ENCODE measurements at regions not wholly inside any gene's neighbourhood (a gene's known extent, or its start where the extent isn't known, plus 50 kb on each side); places are given as distances from the start of the nearest gene placed in this dataset.

- no peak for DNase-seq (ENCODE audit: low spot score)
Observed at GRCh38 chr10:133035952-133036351, 51.8 kb upstream of the ADGRA1 start.

- no peak for DNase-seq (ENCODE audit: low spot score)
Observed at GRCh38 chr10:133034762-133035161, 53.0 kb upstream of the ADGRA1 start.

GRCh38 chr10:133034092-133034491 is 53.6 kb upstream of the ADGRA1 start:
- no peak for DNase-seq (ENCODE audit: low spot score)

GRCh38 chr10:133033742-133034048 is 54.0 kb upstream of the ADGRA1 start:
- DNase-seq (ENCODE audit: low spot score), result no peak

GRCh38 chr10:133032976-133033741 is 54.6 kb upstream of the ADGRA1 start:
- no peak for DNase-seq (ENCODE audit: low spot score)

GRCh38 chr10:133032231-133032630 is 55.5 kb upstream of the ADGRA1 start:
- no peak for DNase-seq (ENCODE audit: low spot score)

- no peak for DNase-seq (ENCODE audit: low spot score)
Observed at GRCh38 chr10:133031541-133032125, 56.1 kb upstream of the ADGRA1 start.

GRCh38 chr10:133030781-133031180 is 56.9 kb upstream of the ADGRA1 start:
- DNase-seq (ENCODE audit: low spot score), result no peak

- no peak for DNase-seq (ENCODE audit: low spot score)
Observed at GRCh38 chr10:133030126-133030525, 57.6 kb upstream of the ADGRA1 start.

GRCh38 chr10:133028956-133029355 is 58.8 kb upstream of the ADGRA1 start:
- no peak for DNase-seq (ENCODE audit: low spot score)

- DNase-seq (ENCODE audit: low spot score), result no peak
Observed at GRCh38 chr10:133028158-133028557, 59.6 kb upstream of the ADGRA1 start.

GRCh38 chr10:133027482-133027881 is 60.2 kb upstream of the ADGRA1 start:
- DNase-seq (ENCODE audit: low spot score), result no peak

- DNase-seq (ENCODE audit: low spot score), result no peak
Observed at GRCh38 chr10:133026726-133027395, 60.9 kb upstream of the ADGRA1 start.

- no peak for DNase-seq (ENCODE audit: low spot score)
Observed at GRCh38 chr10:133026171-133026570, 61.6 kb upstream of the ADGRA1 start.

- no peak for DNase-seq (ENCODE audit: low spot score)
Observed at GRCh38 chr10:133025558-133026090, 62.1 kb upstream of the ADGRA1 start.

GRCh38 chr10:133024704-133025557 is 62.8 kb upstream of the ADGRA1 start:
- no peak for DNase-seq (ENCODE audit: low spot score)

GRCh38 chr10:133023216-133023843 is 64.4 kb upstream of the ADGRA1 start:
- no peak for DNase-seq (ENCODE audit: low spot score)

- DNase-seq (ENCODE audit: low spot score), result no peak
Observed at GRCh38 chr10:133022776-133023100, 65.0 kb upstream of the ADGRA1 start.

- no peak for DNase-seq (ENCODE audit: low spot score)
Observed at GRCh38 chr10:133021963-133022775, 65.6 kb upstream of the ADGRA1 start.

- no peak for DNase-seq (ENCODE audit: low spot score)
Observed at GRCh38 chr10:133021116-133021962, 66.4 kb upstream of the ADGRA1 start.

Data from HT-29 (cell line).